RWPE2 (cell line): ENCODE measurements at regions not wholly inside any gene's neighbourhood (a gene's known extent, or its start where the extent isn't known, plus 50 kb on each side); places are given as distances from the start of the nearest gene placed in this dataset.

Experiments used
- ATAC-seq: fragments of 200-7000 bp; cut with Tn5 transposase; 3 replicates; pipeline ENCODE4 v1.9.1; 2021; ENCODE audit warnings: low read depth
- DNase-seq: peaks from one replicate; pipeline ENCODE4 v3.0.0-alpha.2; 2020; ENCODE audit warnings: low spot score
- H3K27ac ChIP-seq: fragments of 450-650 bp; 2 replicates; pipeline ENCODE4 v1.5.1; 2017; ENCODE audit warnings: mild to moderate bottlenecking; ENCODE audit not compliant: poor library complexity, severe bottlenecking
- H3K27me3 ChIP-seq: fragments of 250-450 bp; sonication (Bioruptor Pico); 2 replicates; pipeline ENCODE4 v1.5.1; 2021; ENCODE audit warnings: mild to moderate bottlenecking, moderate library complexity; ENCODE audit not compliant: insufficient read depth, poor library complexity, severe bottlenecking
- H3K36me3 ChIP-seq: fragments of 250-450 bp; sonication (Bioruptor Pico); 2 replicates; pipeline ENCODE4 v1.5.1; 2020; ENCODE audit warnings: low read depth, mild to moderate bottlenecking, moderate library complexity
- H3K4me1 ChIP-seq: fragments of 250-450 bp; sonication (Bioruptor Pico); 2 replicates; pipeline ENCODE4 v1.5.1; 2021; ENCODE audit warnings: mild to moderate bottlenecking, moderate library complexity; ENCODE audit not compliant: insufficient read depth, poor library complexity, severe bottlenecking
- H3K4me3 ChIP-seq: fragments of 250-450 bp; sonication (Bioruptor Pico); 2 replicates; pipeline ENCODE4 v1.5.1; 2021; ENCODE audit warnings: mild to moderate bottlenecking, moderate library complexity; ENCODE audit not compliant: severe bottlenecking
- H3K9me3 ChIP-seq: fragments of 250-450 bp; sonication (Bioruptor Pico); 2 replicates; pipeline ENCODE4 v1.5.1; 2021; ENCODE audit warnings: mild to moderate bottlenecking, moderate library complexity; ENCODE audit not compliant: severe bottlenecking
- CTCF ChIP-seq: fragments of 450-650 bp; IDR thresholded peaks from one replicate; pipeline ENCODE4 v1.5.1; 2017; ENCODE audit warnings: mild to moderate bottlenecking, moderate library complexity; ENCODE audit not compliant: poor library complexity, severe bottlenecking

GRCh38 chr9:20243841-20244240 lies 378.5 kb downstream of the MLLT3 start:
- H3K27me3 ChIP-seq, result no peaks in the 10 kb centered on the region
- H3K4me3 ChIP-seq, result no peak overlapping the region
- H3K36me3 ChIP-seq, result no peaks in the 10 kb centered on the region
- no peaks in the 10 kb centered on the region for H3K9me3 ChIP-seq
- peaks cover 2% of the 10 kb centered on the region for H3K4me1 ChIP-seq
- TF ChIP-seq CTCF, result no peak
- H3K27ac ChIP-seq, result no peak overlapping the region
- DNase-seq (no peak), ATAC-seq (no peak)

DNA sequence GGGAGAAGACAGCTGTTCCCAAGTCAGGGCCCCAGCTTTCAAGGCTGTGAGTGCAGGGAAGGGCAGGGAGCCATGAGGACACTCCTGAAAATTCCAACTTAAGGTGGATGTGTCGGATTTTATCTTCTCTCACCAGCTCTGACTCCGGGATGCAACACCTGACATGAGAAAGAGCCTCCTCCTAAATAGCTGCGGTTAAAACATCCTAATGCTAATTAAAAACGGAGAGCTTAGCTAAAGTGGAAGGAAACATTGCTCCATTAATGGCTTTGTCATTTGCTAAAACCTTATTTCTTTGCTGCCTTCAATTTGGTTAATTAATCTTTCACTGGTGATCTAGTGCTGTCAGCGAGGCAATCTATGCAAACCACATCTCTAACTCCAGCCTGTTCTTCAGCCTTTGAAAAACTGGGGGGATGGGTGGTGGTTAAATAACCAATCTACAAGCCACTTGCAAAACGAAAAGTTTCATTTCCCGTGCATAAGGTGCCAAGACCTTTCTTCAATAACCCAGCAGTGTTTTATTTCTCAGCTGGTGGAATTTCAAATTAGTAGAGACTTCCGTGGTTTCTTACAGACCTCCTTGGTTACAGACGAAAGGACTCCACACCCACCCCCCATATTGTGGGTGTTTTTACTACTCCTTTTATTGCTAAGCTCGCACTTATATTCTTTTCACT lies 379.6 kb downstream of the MLLT3 start:
- no peak for ATAC-seq
- Histone ChIP-seq H3K27me3 (no peaks in the 10 kb centered on the region), H3K27ac (no peak overlapping the region), H3K4me1 (peaks cover 7% of the 10 kb centered on the region), H3K9me3 (no peaks in the 10 kb centered on the region), H3K4me3 (no peak overlapping the region), H3K36me3 (no peaks in the 10 kb centered on the region)
- TF ChIP-seq CTCF, result no peak
- DNase-seq, result no peak

DNA sequence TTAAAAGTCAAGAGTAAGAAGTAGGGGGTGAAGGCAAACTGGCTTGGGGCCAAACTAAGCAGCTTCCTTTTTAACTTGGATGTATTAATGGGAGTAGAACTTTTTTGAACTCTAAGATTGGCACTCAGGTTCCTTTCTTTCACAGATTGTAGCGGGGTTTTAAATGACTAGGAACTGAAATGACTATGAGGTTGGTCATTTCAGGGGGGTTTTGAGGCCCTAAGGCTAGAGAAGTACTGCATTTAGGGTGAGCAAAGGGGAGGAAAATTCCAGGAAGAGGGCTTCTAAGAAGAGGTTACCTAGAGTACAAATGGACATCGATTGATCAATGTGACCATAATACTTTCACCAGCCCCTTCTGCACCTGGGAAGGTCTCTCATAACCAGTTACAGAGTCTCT lies 381.8 kb downstream of the MLLT3 start:
- Histone ChIP-seq H3K9me3 (no peaks in the 10 kb centered on the region), H3K27ac (no peak overlapping the region), H3K27me3 (no peaks in the 10 kb centered on the region), H3K36me3 (peaks cover 5% of the 10 kb centered on the region), H3K4me1 (peaks cover 24% of the 10 kb centered on the region), H3K4me3 (no peak overlapping the region)
- no peak for TF ChIP-seq CTCF
- ATAC-seq (no peak), DNase-seq (no peak)

DNA sequence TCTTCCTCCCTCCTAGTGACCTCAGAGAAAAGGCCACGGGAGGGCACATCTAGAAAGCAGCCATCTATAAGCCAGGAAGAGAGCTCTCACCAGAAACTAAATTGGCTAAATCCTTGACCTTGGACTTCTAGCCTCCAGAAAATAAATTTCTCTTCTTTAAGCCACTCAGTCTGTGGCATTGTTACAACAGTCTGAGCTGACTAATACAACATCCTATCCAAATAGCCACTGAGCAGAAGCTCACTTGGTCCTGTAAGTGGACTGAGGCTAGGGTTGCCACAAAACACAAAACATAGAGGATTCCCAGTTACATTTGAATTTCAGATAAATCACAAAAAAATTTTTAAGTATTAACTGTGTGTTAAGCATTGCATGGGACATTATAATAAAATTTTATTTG lies 383.4 kb downstream of the MLLT3 start:
- peaks cover 24% of the 10 kb centered on the region for H3K4me1 ChIP-seq
- H3K27me3 ChIP-seq, result no peaks in the 10 kb centered on the region
- peaks cover 5% of the 10 kb centered on the region for H3K36me3 ChIP-seq
- H3K9me3 ChIP-seq, result no peaks in the 10 kb centered on the region
- TF ChIP-seq CTCF, result no peak
- no peak overlapping the region for H3K4me3 ChIP-seq
- no peak for ATAC-seq
- no peak for DNase-seq
- no peak overlapping the region for H3K27ac ChIP-seq

DNA sequence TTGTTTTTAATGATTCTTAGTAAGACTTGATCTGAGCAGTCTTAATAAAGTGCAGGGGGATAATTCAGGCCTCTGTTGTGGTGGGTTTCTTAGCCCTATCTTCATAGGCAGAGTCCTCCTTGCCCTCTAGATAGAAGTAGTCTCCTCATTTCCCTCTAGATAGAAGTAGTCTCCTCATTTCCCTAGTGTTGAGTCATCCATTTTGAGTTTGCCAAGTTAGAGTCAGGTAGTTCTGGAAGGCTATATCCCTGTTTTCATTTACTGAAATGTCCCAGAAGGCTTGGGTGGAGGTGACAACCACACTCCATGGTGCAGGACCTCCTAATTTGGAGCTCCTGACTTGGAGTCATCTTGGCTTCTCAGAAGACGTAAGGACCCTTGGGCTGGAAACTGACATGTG lies 384.6 kb downstream of the MLLT3 start:
- Histone ChIP-seq H3K9me3 (no peaks in the 10 kb centered on the region), H3K36me3 (peaks cover 5% of the 10 kb centered on the region), H3K4me3 (no peak overlapping the region), H3K4me1 (peaks cover 24% of the 10 kb centered on the region), H3K27ac (peak overlapping the region; percentile 92), H3K27me3 (no peaks in the 10 kb centered on the region)
- ATAC-seq (no peak), DNase-seq (no peak)
- TF ChIP-seq CTCF, result no peak
